Uterus (tissue), 3 donors: ENCODE measurements at regions not wholly inside any gene's neighbourhood (a gene's known extent, or its start where the extent isn't known, plus 50 kb on each side); places are given as distances from the start of the nearest gene placed in this dataset.
A peak's percentile ranks its signal among the peaks of the same experiment; 100 is the strongest.

Source experiments
- DNase-seq, 2 donors: peaks; one replicate each; pipeline ENCODE4 v3.0.0-alpha.2; 2019 to 2020
- H3K27ac ChIP-seq, 2 donors: fragments of 200-600 bp; sonication (generic); 1 replicate in 1 of 2; 2 replicates in 1 of 2; pipeline ENCODE4 v1.5.1; 2016 to 2018
- H3K27me3 ChIP-seq, 2 donors: fragments of 200-600 bp; sonication (generic); one replicate each; pipeline ENCODE4 v1.5.1; 2018 to 2019; ENCODE audit warnings: control low read depth in 1 of 2
- H3K36me3 ChIP-seq, 2 donors: fragments of 200-600 bp; sonication (generic); one replicate each; pipeline ENCODE4 v1.5.1; 2019; ENCODE audit warnings: control low read depth in 1 of 2
- H3K4me1 ChIP-seq, 2 donors: fragments of 200-600 bp; sonication (generic); one replicate each; pipeline ENCODE4 v1.5.1; 2018 to 2019; ENCODE audit warnings: control low read depth in 1 of 2
- H3K4me3 ChIP-seq, 2 donors: fragments of 200-600 bp; sonication (generic); 1 replicate in 1 of 2; 2 replicates in 1 of 2; pipeline ENCODE4 v1.5.1; 2018 to 2019; ENCODE audit warnings: mild to moderate bottlenecking in 1 of 2
- H3K9me3 ChIP-seq, 2 donors: fragments of 200-600 bp; sonication (generic); one replicate each; pipeline ENCODE4 v1.5.1; 2019; ENCODE audit warnings: control low read depth in 1 of 2
- POLR2A ChIP-seq, 2 donors: fragments of 450-650 bp; IDR thresholded peaks; one replicate each; pipeline ENCODE4 v1.6.1; 2016; ENCODE audit warnings: antibody characterized with exemption in 2 of 2, mild to moderate bottlenecking in 1 of 2, moderate library complexity in 1 of 2
- intact Hi-C: fragments of 100-400 bp; cut with DNase I; formaldehyde crosslinking; loops from one replicate; pipeline ENCODE4 v1.15.1; 2023; ENCODE audit warnings: low total_unique reads
- TF ChIP-seq, protein P1 (sequence below), 4 experiments: fragments of 200-600 bp in 2 of 4; fragments of 450-650 bp in 2 of 4; sonication (generic) in 2 of 4; IDR thresholded peaks; one replicate each; pipeline ENCODE4 v1.5.1; 2016 to 2019; ENCODE audit warnings: antibody characterized with exemption in 4 of 4, mild to moderate bottlenecking in 2 of 4, moderate library complexity in 1 of 4
- donor health status: DM: yes; HTN: yes; CAD: no.

GRCh38 chr7:88927-89231 is 103.5 kb upstream of the FAM20C start:
- DNase-seq = no peak
- no peaks in the 10 kb centered on the region for H3K27me3 ChIP-seq
- no peaks in the 10 kb centered on the region for H3K36me3 ChIP-seq
- H3K9me3 ChIP-seq = no peaks in the 10 kb centered on the region
- no peak for TF ChIP-seq POLR2A (IDR thresholded peaks at IDR 0.05)
- TF ChIP-seq, protein P1, sequence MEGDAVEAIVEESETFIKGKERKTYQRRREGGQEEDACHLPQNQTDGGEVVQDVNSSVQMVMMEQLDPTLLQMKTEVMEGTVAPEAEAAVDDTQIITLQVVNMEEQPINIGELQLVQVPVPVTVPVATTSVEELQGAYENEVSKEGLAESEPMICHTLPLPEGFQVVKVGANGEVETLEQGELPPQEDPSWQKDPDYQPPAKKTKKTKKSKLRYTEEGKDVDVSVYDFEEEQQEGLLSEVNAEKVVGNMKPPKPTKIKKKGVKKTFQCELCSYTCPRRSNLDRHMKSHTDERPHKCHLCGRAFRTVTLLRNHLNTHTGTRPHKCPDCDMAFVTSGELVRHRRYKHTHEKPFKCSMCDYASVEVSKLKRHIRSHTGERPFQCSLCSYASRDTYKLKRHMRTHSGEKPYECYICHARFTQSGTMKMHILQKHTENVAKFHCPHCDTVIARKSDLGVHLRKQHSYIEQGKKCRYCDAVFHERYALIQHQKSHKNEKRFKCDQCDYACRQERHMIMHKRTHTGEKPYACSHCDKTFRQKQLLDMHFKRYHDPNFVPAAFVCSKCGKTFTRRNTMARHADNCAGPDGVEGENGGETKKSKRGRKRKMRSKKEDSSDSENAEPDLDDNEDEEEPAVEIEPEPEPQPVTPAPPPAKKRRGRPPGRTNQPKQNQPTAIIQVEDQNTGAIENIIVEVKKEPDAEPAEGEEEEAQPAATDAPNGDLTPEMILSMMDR (IDR thresholded peaks at IDR 0.05) = no peak
- H3K4me3 ChIP-seq = no peak overlapping the region
- peaks cover 10 to 17% of the 10 kb centered on the region in 2 donors for H3K4me1 ChIP-seq
- H3K27ac ChIP-seq = peak overlapping the region; percentile 60 to 64
- intact Hi-C loops = no loop called here

GRCh38 chr7:89232-90019 is 102.9 kb upstream of the FAM20C start:
- Histone ChIP-seq H3K27ac (peak overlapping the region; percentile 60 to 64), H3K4me3 (no peak overlapping the region), H3K9me3 (no peaks in the 10 kb centered on the region), H3K27me3 (no peaks in the 10 kb centered on the region), H3K4me1 (peaks cover 10 to 17% of the 10 kb centered on the region in 2 donors), H3K36me3 (no peaks in the 10 kb centered on the region)
- intact Hi-C loops = no loop called here
- TF ChIP-seq POLR2A (IDR thresholded peaks at IDR 0.05) = no peak
- DNase-seq = peak; percentile 48 to 68

- Histone ChIP-seq H3K27me3 (no peaks in the 10 kb centered on the region), H3K9me3 (no peaks in the 10 kb centered on the region), H3K36me3 (no peaks in the 10 kb centered on the region), H3K27ac (peak overlapping the region; percentile 60 to 64), H3K4me1 (peaks cover 10 to 17% of the 10 kb centered on the region in 2 donors), H3K4me3 (no peak overlapping the region)
- intact Hi-C loops = no loop called here
- peak in 1 of 2 donors; percentile 31 for DNase-seq
- TF ChIP-seq POLR2A (IDR thresholded peaks at IDR 0.05) = no peak
- TF ChIP-seq, protein P1 (IDR thresholded peaks at IDR 0.05) = no peak
Measured at GRCh38 chr7:90111-91063, 102.0 kb upstream of the FAM20C start.

- H3K4me1 ChIP-seq = peaks cover 10 to 17% of the 10 kb centered on the region in 2 donors
- no peak for TF ChIP-seq POLR2A (IDR thresholded peaks at IDR 0.05)
- TF ChIP-seq, protein P1 (IDR thresholded peaks at IDR 0.05) = no peak
- intact Hi-C loops = no loop called here
Measured at GRCh38 chr7:91396-92175, 100.8 kb upstream of the FAM20C start.

DNA sequence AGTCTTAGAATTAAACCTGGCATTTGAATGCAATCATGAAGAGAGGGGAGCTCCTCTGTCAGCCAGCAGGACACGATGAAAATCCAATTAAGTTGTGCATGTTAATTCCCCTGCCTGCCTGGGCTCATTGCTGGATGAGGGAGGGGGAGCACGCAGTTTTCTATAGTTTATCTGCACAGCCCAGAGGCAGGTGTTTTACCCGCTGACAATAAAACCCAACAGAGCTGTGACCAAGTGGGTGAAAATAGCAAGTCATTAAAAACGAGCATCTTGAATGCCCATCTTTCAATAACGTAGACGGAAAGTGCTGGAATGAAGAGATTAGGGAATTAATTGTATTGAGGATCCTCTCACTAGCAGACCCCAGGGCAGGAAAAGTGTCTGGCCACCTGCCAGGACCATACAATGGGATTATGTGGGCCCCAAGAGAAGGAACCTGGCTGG is 100.1 kb upstream of the FAM20C start:
- no peak overlapping the region for H3K27ac ChIP-seq
- H3K9me3 ChIP-seq = no peaks in the 10 kb centered on the region
- peaks cover 10 to 17% of the 10 kb centered on the region in 2 donors for H3K4me1 ChIP-seq
- no peaks in the 10 kb centered on the region for H3K36me3 ChIP-seq
- H3K4me3 ChIP-seq = no peak overlapping the region
- no peaks in the 10 kb centered on the region for H3K27me3 ChIP-seq
- intact Hi-C loops = no loop called here
- no peak for TF ChIP-seq POLR2A (IDR thresholded peaks at IDR 0.05)
- TF ChIP-seq, protein P1 (IDR thresholded peaks at IDR 0.05) = no peak
- DNase-seq = no peak

More at GRCh38 chr7:91396-92175, 100.8 kb upstream of the FAM20C start:
- Histone ChIP-seq H3K27ac (no peak overlapping the region), H3K9me3 (no peaks in the 10 kb centered on the region), H3K36me3 (no peaks in the 10 kb centered on the region), H3K27me3 (no peaks in the 10 kb centered on the region), H3K4me3 (no peak overlapping the region)
- DNase-seq = no peak
